PFSK-1 (cell line): ENCODE measurements at regions not wholly inside any gene's neighbourhood (a gene's known extent, or its start where the extent isn't known, plus 50 kb on each side); places are given as distances from the start of the nearest gene placed in this dataset.

Experiments
- POLR2AphosphoS5 ChIP-seq: IDR thresholded peaks from 2 replicates; pipeline ENCODE4 v1.6.1; 2012; ENCODE audit warnings: low read depth, mild to moderate bottlenecking, control low read depth, low read length, moderate library complexity
- REST ChIP-seq, 2 experiments: IDR thresholded peaks; 2 replicates each; pipeline versions ENCODE4 v1.6.1 to v1.8.0; 2011 to 2012; ENCODE audit warnings: low read depth in 2 of 2, low read length in 2 of 2, control low read depth in 1 of 2, inconsistent platforms in 1 of 2, mild to moderate bottlenecking in 1 of 2, moderate library complexity in 1 of 2; ENCODE audit not compliant: insufficient read depth in 1 of 2
- TAF1 ChIP-seq: IDR thresholded peaks from 2 replicates; pipeline ENCODE4 v1.6.1; 2012; ENCODE audit warnings: low read length, control low read depth, borderline replicate concordance; ENCODE audit not compliant: insufficient read depth

- TF ChIP-seq POLR2AphosphoS5 (no peak), REST (IDR thresholded peaks at IDR 0.05; ENCODE audit: insufficient read depth in 1 of 2, low read depth in 2 of 2, low read length in 2 of 2) (no peak), TAF1 (no peak)
Measured at GRCh38 chr3:33921608-33922007, 123.2 kb downstream of the PDCD6IP start.
